Loucy (cell line): ENCODE measurements at regions not wholly inside any gene's neighbourhood (a gene's known extent, or its start where the extent isn't known, plus 50 kb on each side); places are given as distances from the start of the nearest gene placed in this dataset.

Experiments used
- CTCF ChIP-seq: fragments of 200-600 bp; sonication (generic); conservative IDR thresholded peaks from 2 replicates; pipeline ENCODE4 v1.5.1; 2014; ENCODE audit warnings: mild to moderate bottlenecking, antibody characterized with exemption, low read length
- EZH2phosphoT487 ChIP-seq: fragments of 200-600 bp; IDR thresholded peaks from 2 replicates; pipeline ENCODE4 v1.6.1; 2018; ENCODE audit warnings: antibody characterized with exemption, mild to moderate bottlenecking, moderate library complexity, borderline replicate concordance

DNA sequence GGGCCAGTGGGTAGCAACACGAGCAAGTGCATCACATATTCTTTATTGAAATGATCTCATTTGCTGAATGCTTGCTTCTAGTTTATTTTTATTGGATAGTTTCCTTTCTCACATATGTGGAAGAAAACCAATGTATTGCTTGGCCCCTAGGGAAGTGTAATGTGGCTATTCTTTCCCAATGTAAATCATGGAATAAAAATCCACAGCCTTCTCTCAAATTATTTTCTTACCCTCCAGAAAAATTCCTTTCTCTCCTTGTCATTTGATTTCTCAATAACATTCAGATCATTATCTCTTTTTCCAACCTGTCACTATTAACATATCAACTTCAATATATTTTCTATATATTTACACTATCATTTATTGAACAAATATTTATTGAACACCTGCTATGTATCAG lies 51.9 kb upstream of the PTPRK start:
- TF ChIP-seq CTCF, result no peak
- TF ChIP-seq EZH2phosphoT487, result no peak
